Renal cortex interstitium (tissue), 11 donors: ENCODE measurements at regions not wholly inside any gene's neighbourhood (a gene's known extent, or its start where the extent isn't known, plus 50 kb on each side); places are given as distances from the start of the nearest gene placed in this dataset.
"Not testable (repeated sequence)": the region's sequence is repeated elsewhere in the genome, so short reads cannot be mapped to it uniquely, and the experiment has no call there.

Experiments
- DNase-seq, 11 donors: peaks; one replicate each; pipeline ENCODE4 v3.0.0-alpha.2; 2013; ENCODE audit warnings: low read depth in 9 of 11, low spot score in 4 of 11; ENCODE audit errors: extremely low read depth in 1 of 11

GRCh38 chr5:130436430-130436829 lies 532.2 kb downstream of the CHSY3 start:
- no peak for DNase-seq

- DNase-seq, result no peak
Observed at GRCh38 chr5:130427222-130427955, 523.1 kb downstream of the CHSY3 start.

- no peak for DNase-seq
Observed at GRCh38 chr5:130425424-130425823, 521.2 kb downstream of the CHSY3 start.

- DNase-seq, result no peak
Observed at GRCh38 chr5:130424341-130424740, 520.1 kb downstream of the CHSY3 start.

GRCh38 chr5:130402906-130403305 lies 498.6 kb downstream of the CHSY3 start:
- DNase-seq, result no peak

- DNase-seq, result no peak
Observed at GRCh38 chr5:130400091-130400490, 495.8 kb downstream of the CHSY3 start.

GRCh38 chr5:130398825-130399224 lies 494.6 kb downstream of the CHSY3 start:
- DNase-seq, result no peak

GRCh38 chr5:130397727-130398126 lies 493.5 kb downstream of the CHSY3 start:
- not testable (repeated sequence) for DNase-seq

- DNase-seq, result no peak
Observed at GRCh38 chr5:130397132-130397531, 492.9 kb downstream of the CHSY3 start.

GRCh38 chr5:130391727-130392264 lies 487.5 kb downstream of the CHSY3 start:
- DNase-seq, result not testable (repeated sequence)

- DNase-seq, result no peak
Observed at GRCh38 chr5:130386155-130386554, 481.9 kb downstream of the CHSY3 start.

GRCh38 chr5:130385656-130386055 lies 481.4 kb downstream of the CHSY3 start:
- no peak for DNase-seq

- no peak for DNase-seq
Observed at GRCh38 chr5:130365956-130366355, 461.7 kb downstream of the CHSY3 start.

- no peak for DNase-seq
Observed at GRCh38 chr5:130350131-130350530, 445.9 kb downstream of the CHSY3 start.

GRCh38 chr5:130337179-130337888 lies 433.1 kb downstream of the CHSY3 start:
- no peak for DNase-seq

GRCh38 chr5:130335117-130335516 lies 430.9 kb downstream of the CHSY3 start:
- DNase-seq, result no peak

GRCh38 chr5:130333089-130333488 lies 428.8 kb downstream of the CHSY3 start:
- DNase-seq, result no peak

- DNase-seq, result no peak
Observed at GRCh38 chr5:130331332-130331731, 427.1 kb downstream of the CHSY3 start.

- no peak for DNase-seq
Observed at GRCh38 chr5:130324953-130325671, 420.8 kb downstream of the CHSY3 start.
